Thyroid gland (tissue), 4 donors: ENCODE measurements at regions not wholly inside any gene's neighbourhood (a gene's known extent, or its start where the extent isn't known, plus 50 kb on each side); places are given as distances from the start of the nearest gene placed in this dataset.

Source experiments
- CTCF ChIP-seq, 6 experiments: fragments of 200-600 bp in 3 of 6; fragments of 450-650 bp in 3 of 6; sonication (generic) in 3 of 6; IDR thresholded peaks; one replicate each; pipeline ENCODE4 v1.5.1; 2016 to 2019; ENCODE audit warnings: antibody characterized with exemption in 6 of 6, mild to moderate bottlenecking in 2 of 6, inconsistent platforms in 1 of 6, moderate library complexity in 1 of 6
- POLR2A ChIP-seq, 2 donors: fragments of 450-650 bp; IDR thresholded peaks; one replicate each; pipeline ENCODE4 v1.6.1; 2017; ENCODE audit warnings: antibody characterized with exemption in 2 of 2, mild to moderate bottlenecking in 2 of 2, moderate library complexity in 1 of 2

- TF ChIP-seq CTCF (IDR thresholded peaks at IDR 0.05) (no peak), POLR2A (IDR thresholded peaks at IDR 0.05) (no peak)
Measured at GRCh38 chr9:135353935-135354334, 125.6 kb upstream of the PPP1R26 start.
